Activated CD4-positive, alpha-beta T cell treated with anti-CD3 and anti-CD28 coated beads, Interleukin-10, Interleukin-2, amounts not matched to agents 100 ng/mL and 50 ng/mL, durations not matched to agents 16 hours and 8 hours (primary cell): ENCODE measurements at regions not wholly inside any gene's neighbourhood (a gene's known extent, or its start where the extent isn't known, plus 50 kb on each side); places are given as distances from the start of the nearest gene placed in this dataset.

Experiments
- DNase-seq: peaks from one replicate; pipeline ENCODE4 v3.0.0-alpha.2; 2020

GRCh38 chr2:147394179-147394790 is 450.5 kb upstream of the ACVR2A start:
- DNase-seq: no peak

DNA sequence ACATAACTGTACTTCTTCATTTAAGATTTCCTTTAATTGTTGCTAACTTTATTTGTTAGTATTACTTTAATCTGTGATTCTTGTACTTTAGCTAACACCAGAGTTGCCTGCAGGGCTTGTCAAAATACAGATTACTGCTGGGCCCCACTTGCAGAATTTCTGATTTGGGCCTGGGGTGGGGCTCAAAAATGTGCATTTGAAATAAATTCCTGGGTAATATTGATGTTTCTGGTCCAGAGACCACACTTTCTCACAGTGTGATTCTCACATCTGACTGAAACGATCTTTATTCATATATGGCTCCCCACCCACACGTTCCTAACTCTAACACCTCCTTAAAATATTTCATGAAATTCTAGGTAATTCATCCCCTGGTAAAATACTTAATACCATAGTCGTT is 452.6 kb upstream of the ACVR2A start:
- no peak for DNase-seq

GRCh38 chr2:147390475-147390874 is 454.4 kb upstream of the ACVR2A start:
- DNase-seq: no peak

- no peak for DNase-seq
Observed at GRCh38 chr2:147389218-147389617, 455.6 kb upstream of the ACVR2A start.

DNA sequence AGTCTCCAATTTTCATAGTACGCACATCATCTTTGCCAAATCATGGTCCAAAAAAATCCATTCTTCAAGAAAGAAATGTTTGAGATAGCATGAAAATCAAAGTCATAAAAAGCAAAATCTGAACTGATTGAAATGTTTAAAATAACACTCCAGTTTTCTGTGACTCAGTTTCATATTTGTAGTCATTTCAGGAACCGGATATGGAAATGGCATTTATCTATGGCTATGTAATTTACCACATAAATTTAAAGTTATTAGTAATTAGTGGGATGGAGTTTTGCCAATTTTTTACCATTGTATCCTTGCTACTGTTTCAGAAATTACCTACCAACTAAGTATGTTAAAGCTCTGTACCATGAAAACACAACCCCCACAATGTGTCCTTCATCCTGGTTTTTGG is 456.6 kb upstream of the ACVR2A start:
- peak; percentile 10 for DNase-seq

DNA sequence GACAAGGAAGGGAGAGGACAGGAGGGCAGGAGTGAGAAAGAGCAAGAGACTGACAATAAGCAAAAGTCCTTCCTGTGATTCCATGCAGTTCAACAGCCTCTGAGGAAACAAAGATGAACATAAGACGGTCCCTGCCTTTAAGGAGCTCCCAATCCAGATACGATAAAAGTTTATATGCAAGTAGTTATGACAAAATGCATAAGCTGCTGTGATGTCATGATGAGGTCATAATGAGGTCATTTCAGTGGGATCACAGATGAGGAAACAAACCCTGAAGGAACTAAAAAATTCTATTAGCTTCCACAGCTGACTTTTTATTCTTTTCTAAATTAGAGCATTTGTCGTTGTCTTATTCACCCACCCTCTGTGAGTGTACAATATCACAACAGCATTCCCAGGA is 458.5 kb upstream of the ACVR2A start:
- no peak for DNase-seq

- DNase-seq: no peak
Observed at GRCh38 chr2:147385600-147385999, 459.2 kb upstream of the ACVR2A start.

GRCh38 chr2:147384659-147385058 is 460.2 kb upstream of the ACVR2A start:
- no peak for DNase-seq

GRCh38 chr2:147382322-147382948 is 462.4 kb upstream of the ACVR2A start:
- no peak for DNase-seq

GRCh38 chr2:147378403-147378802 is 466.4 kb upstream of the ACVR2A start:
- DNase-seq: no peak

DNA sequence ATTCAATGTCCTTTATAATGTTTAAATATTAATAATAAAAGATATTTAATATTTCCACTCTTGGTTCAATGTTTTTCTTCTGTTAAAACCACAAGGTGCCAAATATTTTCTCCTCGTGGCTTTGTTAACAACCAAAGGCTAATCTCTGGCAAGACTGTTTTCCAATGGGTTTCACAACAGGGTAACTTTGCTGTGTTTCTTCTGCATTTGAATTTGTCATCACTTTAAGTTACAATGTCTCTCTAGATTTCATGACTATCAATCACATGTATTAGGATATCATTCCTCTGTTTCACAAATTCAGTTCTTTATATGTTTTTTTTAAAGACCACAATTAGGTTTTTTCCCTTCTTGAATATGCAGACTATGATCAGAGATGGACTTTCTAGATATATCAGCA is 469.8 kb upstream of the ACVR2A start:
- DNase-seq: no peak

DNA sequence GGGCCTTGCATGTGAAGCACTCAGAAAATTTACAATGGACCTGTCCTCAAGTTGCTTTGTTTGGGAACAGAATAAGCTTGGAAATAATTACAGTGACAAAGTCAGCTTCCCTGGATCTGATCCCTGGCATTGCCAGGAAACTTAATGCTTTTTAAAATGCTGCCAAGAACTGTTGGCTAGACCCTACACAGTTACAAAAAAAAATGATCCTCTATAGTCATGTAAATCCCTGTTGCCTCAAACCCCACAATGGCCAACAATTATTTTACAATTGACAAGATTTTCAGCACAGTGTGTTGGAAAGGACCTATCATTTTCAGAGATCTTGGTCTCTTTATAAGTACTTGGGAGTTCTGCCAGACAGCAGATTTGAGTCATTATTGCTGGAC is 470.4 kb upstream of the ACVR2A start:
- no peak for DNase-seq

DNA sequence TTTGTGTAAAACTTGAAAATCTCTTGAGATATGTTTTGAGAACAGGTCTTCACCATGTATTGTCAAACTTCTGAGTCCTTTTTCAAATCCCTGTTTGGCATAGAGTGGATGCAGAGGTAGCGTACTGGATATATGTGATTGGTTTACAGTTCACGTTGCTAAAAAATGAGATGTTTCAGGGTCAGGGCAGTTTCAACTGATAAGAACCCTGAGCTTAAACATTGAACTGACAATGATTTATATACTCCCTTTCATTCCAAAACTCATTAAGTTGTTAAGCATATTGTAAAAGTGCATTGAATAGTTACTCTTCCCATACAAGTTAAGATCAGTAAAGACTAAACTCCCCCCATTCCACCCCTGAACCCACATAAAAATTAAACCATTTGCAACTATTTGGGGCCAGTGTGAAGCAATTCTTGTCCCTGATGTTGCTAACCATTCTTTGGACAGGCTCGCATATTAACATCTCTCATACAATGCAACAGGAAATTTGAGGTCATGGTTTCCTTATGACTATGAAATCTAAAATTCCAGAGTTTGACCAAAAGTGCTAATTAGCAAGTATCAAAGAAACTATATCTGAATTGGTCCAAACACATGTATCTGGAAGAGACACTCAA is 470.9 kb upstream of the ACVR2A start:
- DNase-seq: no peak

DNA sequence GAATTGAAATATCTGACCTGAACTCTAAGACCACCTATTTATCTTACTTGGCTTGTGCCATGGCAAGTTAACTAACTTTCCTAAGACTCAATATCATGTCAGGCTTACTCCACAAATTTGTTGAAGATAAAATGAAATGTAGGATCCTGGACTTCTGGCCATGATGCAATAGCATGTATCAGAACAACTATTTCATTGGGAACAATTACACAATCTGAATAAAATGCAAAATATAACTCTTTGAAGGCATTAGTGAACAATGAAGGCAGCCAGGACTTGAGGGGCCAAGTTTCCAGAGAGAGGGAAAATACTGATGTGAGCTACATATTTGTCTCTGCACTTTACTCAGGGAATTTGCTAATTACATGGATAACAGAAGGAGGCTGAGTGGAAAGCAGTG is 476.5 kb upstream of the ACVR2A start:
- DNase-seq: no peak

GRCh38 chr2:147366279-147366678 is 478.6 kb upstream of the ACVR2A start:
- no peak for DNase-seq

DNA sequence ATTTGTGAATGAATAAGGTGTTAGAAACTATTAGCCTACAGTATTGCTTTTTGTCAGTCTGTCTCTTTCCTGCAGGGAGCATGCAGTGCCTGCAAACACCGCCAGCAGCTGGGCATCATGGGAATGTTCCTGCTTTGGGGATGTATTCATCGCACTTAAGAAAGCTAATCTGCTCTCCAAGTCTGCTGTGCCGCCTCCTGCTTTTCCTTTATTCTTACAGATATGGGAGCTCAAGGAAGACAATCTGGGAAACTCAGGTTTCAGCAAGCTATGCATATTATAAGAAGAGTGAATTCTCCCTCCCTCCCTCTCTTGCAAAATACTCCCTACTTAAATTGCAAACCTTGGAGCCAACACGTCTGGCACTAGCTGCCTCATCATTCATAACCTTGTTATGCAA is 479.2 kb upstream of the ACVR2A start:
- DNase-seq: no peak

DNA sequence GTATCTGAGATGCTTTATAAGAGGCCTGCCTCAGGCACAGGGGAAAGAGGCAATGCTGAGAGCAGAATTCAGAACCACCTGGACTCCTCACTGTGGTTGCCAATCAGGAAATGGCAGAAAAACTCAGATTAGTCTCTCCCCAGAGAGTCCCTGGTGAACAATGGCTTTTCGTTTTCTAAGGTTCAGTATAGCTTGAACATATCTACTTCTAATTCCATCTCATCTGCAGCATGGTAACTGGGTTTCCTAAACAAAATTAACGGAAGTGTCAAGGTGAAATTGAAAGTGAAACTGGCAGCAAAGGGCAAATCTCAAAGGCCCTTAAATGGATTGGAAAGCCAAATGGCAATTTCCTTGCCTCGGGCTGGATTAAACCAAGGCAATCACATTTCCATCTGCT is 480.2 kb upstream of the ACVR2A start:
- DNase-seq: peak; percentile 10

DNA sequence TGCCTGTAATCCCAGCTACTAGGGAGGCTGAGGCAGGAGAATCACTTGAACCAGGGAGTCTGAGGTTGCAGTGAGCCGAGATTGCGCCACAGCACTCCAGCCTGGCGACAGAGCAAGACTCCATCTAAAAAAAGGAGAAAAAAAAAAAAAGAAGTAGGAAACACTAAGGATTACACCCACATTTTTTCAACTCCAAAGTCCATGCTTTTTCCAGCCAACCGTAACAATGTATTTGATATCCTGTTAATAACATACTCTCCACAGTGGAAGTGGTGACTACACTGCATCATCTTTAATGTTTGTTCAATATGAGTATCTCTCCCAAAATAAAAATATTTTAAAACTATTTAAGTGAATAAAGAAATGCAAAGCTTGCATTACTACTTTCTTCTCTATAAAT is 481.6 kb upstream of the ACVR2A start:
- DNase-seq: no peak

- no peak for DNase-seq
Observed at GRCh38 chr2:147358375-147358774, 486.5 kb upstream of the ACVR2A start.

DNA sequence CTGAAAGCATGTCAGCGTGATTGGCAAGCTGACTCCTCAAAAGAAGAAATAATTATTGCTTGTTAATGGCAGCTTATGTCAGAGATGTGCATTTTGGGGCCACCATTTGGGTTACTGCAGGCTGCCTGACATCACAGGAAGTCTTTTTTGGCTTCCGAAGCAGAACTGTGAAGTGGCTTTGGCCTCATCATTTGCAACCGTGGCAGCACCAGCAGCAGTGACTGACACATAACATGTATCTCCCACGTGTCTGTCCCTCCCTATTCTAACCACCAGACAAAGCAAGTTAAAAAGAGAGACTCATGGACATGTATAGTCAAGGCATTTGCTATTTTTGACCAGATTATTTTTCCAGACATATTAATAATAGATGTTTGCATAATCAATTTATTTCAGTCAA is 488.7 kb upstream of the ACVR2A start:
- no peak for DNase-seq

GRCh38 chr2:147355706-147356105 is 489.1 kb upstream of the ACVR2A start:
- DNase-seq: no peak

DNA sequence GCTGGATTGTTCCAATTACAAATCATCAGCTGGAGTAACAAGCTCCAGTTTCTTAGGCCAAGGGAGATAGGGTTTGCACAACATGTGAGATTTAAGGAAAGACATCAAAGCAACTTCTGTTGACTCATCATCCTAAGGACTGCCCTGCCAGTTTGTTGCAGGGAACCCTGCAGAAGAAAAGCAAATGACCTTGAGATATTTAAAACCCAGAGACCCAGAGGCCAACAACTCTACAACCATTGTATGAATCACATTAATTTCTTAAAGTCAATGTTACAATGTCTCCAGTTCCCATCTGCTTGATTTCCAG is 491.8 kb upstream of the ACVR2A start:
- no peak for DNase-seq

DNA sequence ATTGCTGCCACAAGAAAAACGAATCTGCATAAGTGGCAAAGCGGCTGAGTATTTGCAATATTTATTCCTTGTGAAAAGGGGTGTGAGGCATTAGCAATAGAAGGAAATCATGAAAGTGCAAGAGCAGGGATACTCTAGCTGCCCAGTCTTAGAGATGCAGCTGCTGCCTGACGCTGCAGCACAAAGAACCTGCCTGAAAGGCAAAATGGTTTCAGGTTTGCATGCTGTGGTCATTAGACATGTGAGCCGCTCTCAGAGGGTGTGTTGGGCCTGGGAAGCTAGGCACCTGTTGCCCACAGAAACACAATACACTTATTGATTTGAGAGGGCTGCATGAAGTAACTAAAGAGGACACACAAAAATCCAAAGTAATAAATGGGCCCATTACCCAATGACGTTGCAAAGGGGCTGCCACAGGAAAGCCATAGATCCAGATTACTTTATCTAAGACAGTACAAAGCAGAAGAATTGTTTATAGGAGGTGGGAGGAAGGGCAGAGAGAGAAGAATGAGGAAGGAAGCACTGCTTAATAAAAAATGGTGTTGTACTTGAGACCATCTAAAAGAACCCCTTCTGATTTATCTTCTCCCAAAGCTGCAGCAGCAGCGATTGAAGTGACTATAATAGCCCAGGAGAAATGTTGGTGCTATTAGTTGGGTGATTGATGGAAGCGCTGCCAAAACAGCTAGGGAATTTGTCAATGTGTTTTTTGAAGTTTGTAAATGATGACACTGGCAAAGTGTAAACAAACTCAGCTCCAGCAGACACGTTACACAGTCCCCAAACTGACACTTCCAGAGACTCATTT is 492.4 kb upstream of the ACVR2A start:
- no peak for DNase-seq

DNA sequence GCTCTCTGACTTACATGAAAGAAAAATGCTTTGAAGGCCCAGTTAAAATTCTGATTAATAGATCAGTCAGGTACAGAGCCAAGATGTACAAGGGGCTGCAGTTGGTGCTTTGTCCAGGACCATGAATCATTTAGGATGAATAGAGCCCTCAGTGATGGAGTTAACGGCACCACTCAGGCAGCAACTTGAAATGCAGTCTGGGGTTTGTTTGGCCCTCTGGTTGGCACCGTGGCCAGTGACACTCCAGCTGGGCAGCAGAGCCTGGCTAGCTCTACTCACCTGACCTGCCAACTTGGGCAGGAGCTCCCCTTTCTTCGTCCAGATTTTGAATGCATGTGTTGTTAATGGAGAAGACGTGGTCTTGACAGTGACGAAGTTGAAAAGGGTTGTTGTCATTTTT is 493.0 kb upstream of the ACVR2A start:
- DNase-seq: no peak
